SU-DHL-6 (cell line): ENCODE measurements at regions not wholly inside any gene's neighbourhood (a gene's known extent, or its start where the extent isn't known, plus 50 kb on each side); places are given as distances from the start of the nearest gene placed in this dataset.

Experiments
- CTCF ChIP-seq: fragments of 200-600 bp; sonication (generic); IDR thresholded peaks from one replicate; pipeline ENCODE4 v1.5.1; 2017; ENCODE audit warnings: antibody characterized with exemption, mild to moderate bottlenecking, low read length, moderate library complexity; ENCODE audit not compliant: insufficient read depth, poor library complexity, severe bottlenecking
- EZH2phosphoT487 ChIP-seq: fragments of 200-600 bp; sonication (generic), shearing (Covaris generic); conservative IDR thresholded peaks from 2 replicates; pipeline ENCODE4 v1.6.1; 2018; ENCODE audit warnings: mild to moderate bottlenecking, antibody characterized with exemption, low read length, moderate library complexity, mixed read lengths

DNA sequence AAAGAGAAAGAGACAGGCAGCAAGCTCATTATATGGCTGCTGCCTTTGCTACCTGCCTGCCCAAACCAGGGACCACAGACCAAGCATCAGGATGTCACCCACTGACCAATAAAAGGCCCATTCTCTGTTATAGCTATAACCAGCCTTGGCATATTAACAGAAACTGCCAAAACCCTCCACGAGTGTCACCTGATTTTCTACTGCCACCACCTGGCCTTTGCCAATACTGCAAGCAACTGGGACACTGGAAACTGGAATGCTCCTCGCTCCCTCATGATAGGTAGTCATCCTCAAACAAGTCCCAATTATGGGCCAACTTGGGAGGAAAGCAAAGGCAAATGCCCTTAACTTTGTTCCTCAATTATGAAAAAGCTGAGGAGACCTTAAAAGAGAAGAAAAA, 76.0 kb downstream of the SPIN4 start:
- TF ChIP-seq CTCF (peak; percentile 32), EZH2phosphoT487 (no peak)
